HG03354 (cell line): ENCODE measurements at regions not wholly inside any gene's neighbourhood (a gene's known extent, or its start where the extent isn't known, plus 50 kb on each side); places are given as distances from the start of the nearest gene placed in this dataset.

Experiments
- ATAC-seq: cut with Tn5 transposase; IDR thresholded peaks from one replicate; pipeline ENCODE4 v1.9.1; 2021; ENCODE audit warnings: mild to moderate bottlenecking; ENCODE audit not compliant: unreplicated experiment, poor library complexity, severe bottlenecking

- peak; percentile 100 for ATAC-seq
Measured at GRCh38 chr7:127447326-127447945, 54.9 kb upstream of the ZNF800 start.

- ATAC-seq, result no peak
Measured at GRCh38 chr7:127446842-127447241, 54.3 kb upstream of the ZNF800 start.
